ENCODE measurements at regions not wholly inside any gene's neighbourhood (a gene's known extent, or its start where the extent isn't known, plus 50 kb on each side); places are given as distances from the start of the nearest gene placed in this dataset.

- H3K27me3 ChIP-seq: no peaks in the 10 kb centered on the region
- no peaks in the 10 kb centered on the region for H3K9me3 ChIP-seq
- H3K4me3 ChIP-seq: no peak overlapping the region
- intact Hi-C loops (cut with DNase I; ENCODE audit: low total_unique reads): no loop called here
- TF ChIP-seq POLR2A (IDR thresholded peaks at IDR 0.05) (no peak), CTCF (IDR thresholded peaks at IDR 0.05) (no peak), POLR2AphosphoS5 (IDR thresholded peaks at IDR 0.05) (no peak)
- H3K27ac ChIP-seq: no peak overlapping the region
- no peaks in the 10 kb centered on the region for H3K36me3 ChIP-seq
- DNase-seq (ENCODE audit: low spot score in 2 of 2): no peak
- H3K4me1 ChIP-seq: no peaks in the 10 kb centered on the region
Measured at GRCh38 chr1:239436286-239436685, 49.9 kb downstream of the CHRM3 start.

GRCh38 chr1:239437822-239438221, 51.5 kb downstream of the CHRM3 start:
- Histone ChIP-seq H3K27ac (no peak overlapping the region), H3K36me3 (no peaks in the 10 kb centered on the region), H3K27me3 (no peaks in the 10 kb centered on the region), H3K4me1 (no peaks in the 10 kb centered on the region), H3K9me3 (no peaks in the 10 kb centered on the region), H3K4me3 (no peak overlapping the region)
- no peak for TF ChIP-seq POLR2AphosphoS5 (IDR thresholded peaks at IDR 0.05)
- no peak for TF ChIP-seq POLR2A (IDR thresholded peaks at IDR 0.05)
- TF ChIP-seq CTCF (IDR thresholded peaks at IDR 0.05): no peak
- intact Hi-C loops (cut with DNase I; ENCODE audit: low total_unique reads): no loop called here
- no peak for DNase-seq (ENCODE audit: low spot score in 2 of 2)

GRCh38 chr1:239438891-239439290, 52.5 kb downstream of the CHRM3 start:
- TF ChIP-seq POLR2AphosphoS5 (IDR thresholded peaks at IDR 0.05): no peak
- TF ChIP-seq POLR2A (IDR thresholded peaks at IDR 0.05): no peak
- no peak for TF ChIP-seq CTCF (IDR thresholded peaks at IDR 0.05)
- H3K4me1 ChIP-seq: no peaks in the 10 kb centered on the region
- no peak for DNase-seq (ENCODE audit: low spot score in 2 of 2)

DNA sequence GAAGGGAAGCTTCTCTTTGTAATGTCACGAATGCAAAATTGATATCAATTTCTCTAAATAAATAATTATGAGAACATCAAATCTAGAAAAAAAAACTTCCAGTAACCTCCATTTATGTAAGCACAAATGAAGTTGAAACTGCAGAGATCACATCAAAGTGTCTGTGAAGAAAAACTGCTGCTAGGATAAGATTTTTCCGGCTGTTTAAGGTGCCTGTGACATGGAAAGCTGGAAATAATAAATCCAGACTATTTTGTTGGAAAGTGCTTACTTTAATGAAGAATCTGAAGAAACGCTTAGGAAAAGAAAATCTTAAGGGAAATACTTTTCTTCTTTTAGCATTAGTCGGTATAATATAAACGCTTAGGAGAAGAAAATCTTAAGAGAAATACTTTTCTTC, 57.0 kb downstream of the CHRM3 start:
- no peak for TF ChIP-seq POLR2A (IDR thresholded peaks at IDR 0.05)
- no peak for TF ChIP-seq CTCF (IDR thresholded peaks at IDR 0.05)
- no peak for TF ChIP-seq POLR2AphosphoS5 (IDR thresholded peaks at IDR 0.05)
- H3K4me3 ChIP-seq: no peak overlapping the region
- no peak for DNase-seq (ENCODE audit: low spot score in 2 of 2)
- intact Hi-C loops (cut with DNase I; ENCODE audit: low total_unique reads): no loop called here
- no peaks in the 10 kb centered on the region for H3K4me1 ChIP-seq
- H3K36me3 ChIP-seq: no peaks in the 10 kb centered on the region
- H3K27ac ChIP-seq: no peak overlapping the region
- H3K27me3 ChIP-seq: no peaks in the 10 kb centered on the region
- H3K9me3 ChIP-seq: no peaks in the 10 kb centered on the region

More at GRCh38 chr1:239438891-239439290, 52.5 kb downstream of the CHRM3 start:
- H3K9me3 ChIP-seq: no peaks in the 10 kb centered on the region
- intact Hi-C loops (cut with DNase I; ENCODE audit: low total_unique reads): no loop called here
- no peak overlapping the region for H3K4me3 ChIP-seq
- H3K27ac ChIP-seq: no peak overlapping the region
- H3K27me3 ChIP-seq: no peaks in the 10 kb centered on the region
- no peaks in the 10 kb centered on the region for H3K36me3 ChIP-seq

GRCh38 chr1:239446611-239447010, 60.2 kb downstream of the CHRM3 start:
- Histone ChIP-seq H3K4me3 (no peak overlapping the region), H3K36me3 (no peaks in the 10 kb centered on the region), H3K9me3 (no peaks in the 10 kb centered on the region), H3K27ac (no peak overlapping the region), H3K4me1 (no peaks in the 10 kb centered on the region), H3K27me3 (no peaks in the 10 kb centered on the region)
- intact Hi-C loops (cut with DNase I; ENCODE audit: low total_unique reads): no loop called here
- TF ChIP-seq CTCF (IDR thresholded peaks at IDR 0.05): no peak
- TF ChIP-seq POLR2AphosphoS5 (IDR thresholded peaks at IDR 0.05): no peak
- DNase-seq (ENCODE audit: low spot score in 2 of 2): no peak

All from breast epithelium (tissue), 4 donors.